DMS 273 treated with DMSO at 0.1 percent for 48 hours (cell line): ENCODE measurements at regions not wholly inside any gene's neighbourhood (a gene's known extent, or its start where the extent isn't known, plus 50 kb on each side); places are given as distances from the start of the nearest gene placed in this dataset.

Experiments used
- DNase-seq: peaks from one replicate; lab custom pipeline; 2025; lab: John Stamatoyannopoulos, UW

DNA sequence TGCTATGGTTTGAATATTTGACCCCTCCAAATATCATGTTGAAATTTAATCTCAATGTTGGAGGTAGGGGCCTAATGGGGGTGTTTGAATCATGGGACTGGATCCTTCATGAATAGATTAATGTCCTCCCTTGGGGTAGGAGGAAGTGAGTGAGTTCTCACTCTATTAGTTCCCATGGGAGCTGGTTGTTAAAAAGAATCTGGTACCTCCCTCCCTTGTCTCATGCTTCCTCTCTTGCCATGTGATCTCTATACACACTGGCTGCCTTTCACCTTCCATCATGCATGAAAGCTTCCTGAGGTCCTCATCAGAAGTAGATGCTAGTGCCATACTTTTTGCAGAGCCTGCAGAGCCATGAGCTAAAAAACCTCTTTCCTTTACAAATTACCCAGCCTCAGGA is 177.7 kb upstream of the MCTP2 start:
- DNase-seq, result no peak

DNA sequence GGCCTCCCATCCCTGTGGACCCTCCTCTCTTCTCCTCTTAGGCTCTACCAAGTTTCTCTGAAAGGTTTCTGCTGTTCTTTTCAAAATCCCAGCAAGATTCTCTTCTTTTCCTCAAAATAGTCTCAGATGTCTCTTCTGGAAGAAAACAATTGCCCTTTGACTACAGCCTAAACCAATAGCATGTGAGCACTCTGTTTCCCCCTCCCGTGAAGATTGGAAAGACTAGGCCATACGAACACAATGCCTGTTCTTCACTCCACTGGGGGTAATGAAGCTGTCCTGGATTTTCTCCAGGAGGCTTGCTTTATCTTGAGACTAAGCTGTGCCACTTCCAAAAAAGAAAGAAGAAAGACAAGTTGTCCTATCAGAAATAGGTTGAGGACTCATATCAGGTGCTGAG is 178.7 kb upstream of the MCTP2 start:
- no peak for DNase-seq

DNA sequence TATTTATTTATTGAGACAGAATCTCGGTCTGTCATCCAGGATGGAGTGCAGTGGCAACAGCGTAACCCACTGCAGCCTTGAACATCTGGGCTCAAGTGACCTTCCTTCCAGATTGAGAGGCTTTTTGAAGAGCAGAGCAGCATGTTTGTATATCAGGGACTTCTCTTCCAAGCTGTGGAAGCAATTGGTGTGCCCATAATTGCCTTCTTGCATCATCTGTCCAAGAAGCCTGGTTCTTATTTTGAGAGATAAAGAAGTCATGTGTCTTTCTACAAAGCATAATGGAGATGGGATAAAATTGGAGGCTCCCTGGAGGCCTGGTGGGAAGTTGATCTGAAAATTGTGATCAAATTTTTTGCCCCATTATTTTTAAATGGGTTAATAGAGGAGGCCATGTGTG is 183.8 kb upstream of the MCTP2 start:
- DNase-seq, result no peak

DNA sequence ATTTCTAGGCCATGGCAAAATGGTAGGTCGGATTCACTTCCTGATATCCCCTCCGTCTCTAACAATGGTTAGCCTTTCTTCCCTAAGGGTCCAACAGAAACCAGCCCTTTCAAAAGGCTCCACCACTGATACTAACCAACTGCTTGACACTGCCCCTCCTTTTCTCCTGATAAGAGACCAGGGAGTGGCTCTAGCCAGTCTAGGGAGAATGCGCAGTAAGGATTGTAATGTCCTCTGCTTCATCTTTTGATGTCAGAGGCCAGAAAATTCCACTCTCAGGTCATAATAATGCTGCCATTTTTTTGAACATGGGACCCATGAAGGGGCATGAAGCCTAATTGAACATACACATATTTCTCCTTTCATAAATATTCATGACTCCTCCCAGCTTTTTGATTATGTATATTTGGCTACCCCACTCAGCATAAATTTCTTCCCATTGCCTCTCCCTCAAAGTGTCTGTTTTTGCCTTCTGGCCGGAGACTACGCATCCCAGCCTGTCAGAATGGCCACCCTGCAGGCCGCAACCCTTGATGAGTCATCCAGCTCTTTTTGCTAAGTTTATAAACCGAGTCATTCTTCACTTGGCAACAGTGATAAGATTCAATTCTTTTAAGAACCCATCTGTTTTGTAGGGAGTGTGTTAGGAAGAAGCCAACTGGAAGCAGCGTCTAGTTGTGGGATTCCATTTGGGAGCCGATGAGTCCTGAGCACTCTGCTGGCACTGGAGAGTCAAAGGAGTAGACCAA is 189.0 kb upstream of the MCTP2 start:
- no peak for DNase-seq

DNA sequence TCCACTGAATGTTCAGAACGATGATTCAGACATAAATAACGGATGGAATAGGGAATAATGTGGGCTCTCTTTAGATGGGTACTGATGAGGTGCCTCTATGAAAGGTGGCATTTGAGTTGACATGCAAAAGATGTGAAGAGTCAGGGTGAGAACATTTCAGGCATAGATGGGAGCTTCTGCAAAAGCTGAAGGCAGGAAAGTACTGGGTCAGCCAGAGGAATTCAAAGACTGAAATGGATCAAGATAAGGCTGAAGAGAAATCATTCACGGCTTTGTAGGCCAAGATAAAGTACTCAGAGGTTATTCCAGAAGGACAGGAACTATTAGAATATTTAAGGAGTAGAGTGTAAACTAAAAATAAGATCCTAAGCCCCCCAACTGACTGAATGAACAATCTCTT is 189.6 kb upstream of the MCTP2 start:
- no peak for DNase-seq

GRCh38 chr15:94040541-94041248 is 190.7 kb upstream of the MCTP2 start:
- no peak for DNase-seq

DNA sequence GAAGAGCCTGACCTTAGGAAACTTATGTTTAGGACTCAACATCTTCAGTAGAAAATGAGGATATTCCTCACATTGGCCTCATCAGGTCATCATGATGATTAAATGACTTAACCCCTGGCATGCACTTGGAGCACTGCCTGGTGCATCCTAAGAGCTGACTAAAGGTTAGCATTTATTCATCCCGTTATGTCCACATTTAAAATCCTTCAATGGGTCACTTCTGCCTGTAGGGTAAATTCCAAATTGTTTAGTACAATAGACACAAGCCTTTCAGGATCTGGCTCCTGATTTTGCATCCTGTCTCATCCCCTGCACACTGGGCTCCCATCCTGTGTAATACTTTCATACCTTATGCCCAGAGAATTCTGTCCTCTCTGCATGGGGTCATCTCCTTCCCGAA is 195.2 kb upstream of the MCTP2 start:
- DNase-seq, result no peak

- no peak for DNase-seq
Measured at GRCh38 chr15:94033683-94034020, 197.7 kb upstream of the MCTP2 start.

DNA sequence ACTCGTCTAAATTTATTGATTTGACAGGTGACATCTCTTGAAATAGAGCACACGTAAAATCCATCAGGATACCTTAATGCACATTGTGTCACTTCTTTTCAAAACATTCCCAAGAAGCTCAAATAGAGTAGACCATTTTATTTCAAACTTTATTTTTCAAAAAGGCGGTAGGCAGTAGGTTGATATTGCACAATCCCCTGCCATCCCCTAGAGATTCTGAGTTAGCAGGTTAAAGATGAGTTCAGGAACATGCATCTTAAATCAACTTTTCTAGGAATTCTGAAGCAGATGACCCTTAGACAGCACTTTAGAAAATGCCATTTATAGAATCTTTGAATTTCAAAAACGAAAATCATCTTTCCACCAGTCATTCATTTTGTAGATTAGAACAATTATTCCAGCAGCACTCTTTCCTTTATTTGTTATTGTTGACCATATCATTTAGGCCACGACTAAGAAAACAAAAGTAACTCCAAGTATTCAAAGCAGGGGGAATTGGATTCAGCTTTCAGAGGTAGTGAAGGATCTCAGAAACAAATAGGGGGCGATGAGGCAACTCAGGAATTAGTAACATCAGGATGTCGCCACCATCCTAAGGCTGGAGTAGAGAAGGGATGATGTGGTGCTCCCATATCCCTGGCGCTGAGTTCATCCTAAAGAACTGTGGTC is 198.2 kb upstream of the MCTP2 start:
- DNase-seq, result no peak

DNA sequence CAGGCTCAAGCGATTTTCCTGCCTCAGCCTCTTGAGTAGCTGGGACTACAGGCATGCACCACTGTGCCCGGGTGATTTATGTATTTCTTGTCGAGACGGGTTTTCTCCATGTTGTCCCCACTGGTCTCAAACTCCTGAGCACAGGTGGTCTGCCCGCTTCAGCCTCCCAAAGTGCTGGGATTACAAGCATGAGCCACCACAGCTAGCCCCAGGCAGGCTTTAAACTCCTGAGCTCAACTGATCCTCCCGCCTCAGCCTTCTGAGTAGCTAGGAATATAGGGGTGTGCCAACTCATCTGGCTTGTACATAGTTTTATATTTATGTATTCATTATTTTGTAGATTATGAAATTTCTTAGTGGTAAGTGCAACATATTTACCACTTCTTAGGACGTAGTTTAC is 198.8 kb upstream of the MCTP2 start:
- no peak for DNase-seq

DNA sequence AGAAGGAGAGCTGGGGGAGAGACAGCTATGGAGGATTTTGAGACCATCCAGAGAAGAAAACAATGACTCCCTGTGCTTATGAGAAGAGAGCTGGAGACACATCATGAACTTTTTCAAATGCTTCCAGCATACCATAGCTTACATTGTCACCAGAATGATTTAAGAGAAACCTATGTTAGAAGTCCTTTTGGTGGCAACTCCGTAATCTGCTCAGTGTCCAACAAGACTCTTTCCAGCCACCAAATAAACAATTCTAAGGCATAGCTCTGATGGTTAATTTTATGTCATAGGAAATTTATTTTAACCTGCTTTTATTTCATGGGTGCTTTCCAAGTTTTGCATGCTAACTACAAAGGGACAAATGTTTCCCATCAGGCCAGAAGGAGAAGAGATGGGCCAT is 200.3 kb upstream of the MCTP2 start:
- DNase-seq, result no peak

DNA sequence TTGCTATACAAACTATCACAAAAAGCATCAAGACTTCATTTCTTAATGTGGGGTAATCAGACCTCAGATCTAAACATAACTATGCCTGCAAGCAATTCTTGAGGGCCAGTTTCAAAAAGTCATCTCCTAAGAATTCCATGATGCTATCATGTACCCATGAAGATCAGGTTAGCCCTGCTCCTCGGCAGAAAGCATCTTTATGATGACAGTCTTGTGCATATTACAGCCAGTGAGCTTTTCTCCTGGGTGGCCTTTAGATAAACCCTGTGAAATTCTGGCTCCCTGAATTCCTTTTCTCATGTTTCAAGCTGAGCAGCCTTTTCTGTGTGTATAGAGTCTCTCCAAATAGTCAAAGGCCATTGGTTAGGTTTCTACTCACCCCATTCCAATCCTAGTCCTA is 201.9 kb upstream of the MCTP2 start:
- DNase-seq, result no peak

DNA sequence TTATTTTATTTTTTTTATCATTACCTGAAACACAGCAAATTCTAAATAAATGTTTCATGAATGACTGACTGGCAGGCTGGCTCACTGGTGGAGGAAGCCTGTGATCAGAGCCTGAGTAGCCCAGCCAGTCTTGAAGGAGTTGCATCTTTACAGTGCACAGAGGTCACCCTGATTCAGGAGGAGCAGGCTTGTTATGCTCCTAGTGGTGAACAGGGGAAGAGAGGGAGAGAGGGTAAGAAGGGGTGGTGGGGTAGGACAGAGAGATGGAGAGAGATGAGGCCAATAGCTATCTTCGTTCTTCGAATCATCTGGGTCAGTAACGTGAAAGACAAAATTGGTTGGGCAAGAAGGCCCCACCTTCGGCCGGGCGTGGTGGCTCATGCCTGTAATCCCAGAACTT is 202.6 kb upstream of the MCTP2 start:
- no peak for DNase-seq

GRCh38 chr15:94028121-94028520 is 203.2 kb upstream of the MCTP2 start:
- no peak for DNase-seq

- DNase-seq, result no peak
Measured at GRCh38 chr15:94027581-94027980, 203.8 kb upstream of the MCTP2 start.

- no peak for DNase-seq
Measured at GRCh38 chr15:94026458-94027304, 204.7 kb upstream of the MCTP2 start.

GRCh38 chr15:94023531-94023930 is 207.8 kb upstream of the MCTP2 start:
- DNase-seq, result no peak

DNA sequence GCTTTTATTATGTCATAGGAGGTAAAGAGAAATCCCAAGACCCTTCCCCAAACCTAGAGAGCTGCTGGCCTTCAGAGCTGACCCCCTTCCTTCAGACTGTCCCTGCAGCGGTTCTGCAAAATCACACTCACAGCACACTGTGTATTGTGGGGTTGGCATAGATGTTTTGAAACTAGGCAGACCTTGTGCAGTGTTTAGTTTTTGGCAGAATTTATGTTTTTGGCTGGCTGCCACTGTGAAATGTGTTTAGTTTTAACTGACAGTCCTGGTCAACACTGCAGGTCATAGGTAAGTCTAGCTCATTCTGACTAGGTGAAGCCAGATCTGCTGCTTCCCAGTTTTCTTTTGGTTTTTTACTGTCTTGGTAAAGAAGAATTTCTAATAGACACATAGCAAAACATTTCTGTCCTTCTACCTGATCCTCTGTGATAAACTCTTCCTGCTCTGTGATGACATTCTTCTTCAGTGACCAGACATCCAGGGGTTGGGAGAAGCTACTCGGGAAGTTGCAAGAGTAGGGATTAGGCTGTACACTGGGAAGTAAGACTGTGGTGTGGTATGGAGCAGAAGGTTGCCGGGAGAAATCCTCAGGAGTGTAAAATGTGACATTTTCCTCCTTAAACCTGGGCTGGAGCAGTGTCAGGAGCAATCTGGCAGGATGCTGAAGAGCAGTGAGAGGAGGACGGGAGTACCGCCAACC is 209.6 kb upstream of the MCTP2 start:
- DNase-seq, result no peak

GRCh38 chr15:94019062-94019461 is 212.3 kb upstream of the MCTP2 start:
- no peak for DNase-seq

DNA sequence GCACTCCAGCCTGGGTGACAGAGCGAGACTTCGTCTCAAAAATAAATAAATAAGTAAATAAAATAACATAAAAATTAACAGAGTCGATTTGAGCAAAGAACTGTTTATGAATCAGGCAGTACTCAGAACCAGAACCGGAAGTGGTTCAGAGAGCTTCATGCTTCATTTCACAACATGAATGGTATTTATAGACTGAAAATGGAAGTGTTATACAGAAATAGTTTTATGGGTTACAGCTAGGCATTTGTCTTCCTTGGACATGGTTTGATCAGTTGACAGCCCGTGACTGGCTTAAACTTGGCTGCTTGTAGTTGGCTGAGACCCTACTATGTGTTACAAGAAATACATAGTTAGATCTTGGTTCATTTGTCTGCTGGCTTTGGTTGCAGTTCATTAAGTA is 216.0 kb upstream of the MCTP2 start:
- DNase-seq, result no peak

GRCh38 chr15:94008104-94009074 is 223.0 kb upstream of the MCTP2 start:
- no peak for DNase-seq
